H1 (cell line): ENCODE measurements at regions not wholly inside any gene's neighbourhood (a gene's known extent, or its start where the extent isn't known, plus 50 kb on each side); places are given as distances from the start of the nearest gene placed in this dataset.

Source experiments
- CTCF ChIA-PET: fragments of 300-600 bp; sonication (Branson Sonifier 250); formaldehyde crosslinking; loops from one replicate; lab custom pipeline; 2021; ENCODE audit not compliant: partially characterized antibody; lab: Charles Lee
- POLR2A ChIA-PET: fragments of 300-600 bp; sonication (Branson Sonifier 250); formaldehyde crosslinking; loops from one replicate; lab custom pipeline; 2021; ENCODE audit warnings: inconsistent platforms; ENCODE audit not compliant: partially characterized antibody; lab: Charles Lee
- DNase-seq, 2 experiments: peaks; one replicate each; pipeline versions ENCODE4 v3.0.0 to v3.0.0-alpha.2; 2010 to 2022; ENCODE audit warnings: low spot score in 2 of 2, low read depth in 1 of 2, mixed read lengths in 1 of 2
- FAIRE-seq: peaks from 2 replicates; lab custom pipeline; 2011; peaks lifted over from hg19 to GRCh38; lab: Jason Lieb, UNC
- H2AFZ ChIP-seq: 2 replicates; pipeline ENCODE4 v1.8.1; 2012; ENCODE audit warnings: low read length, inconsistent platforms
- H2AK5ac ChIP-seq: 2 replicates; pipeline ENCODE4 v1.6.1; 2013; ENCODE audit warnings: low read depth, low read length
- H2BK120ac ChIP-seq: replicated peaks from 2 replicates; pipeline ENCODE3; 2013; ENCODE audit warnings: low read depth, low read length, inconsistent platforms
- H2BK12ac ChIP-seq: 2 replicates; pipeline ENCODE4 v1.6.1; 2013; ENCODE audit warnings: low read depth, low read length
- H2BK15ac ChIP-seq: 2 replicates; pipeline ENCODE4 v1.6.1; 2013; ENCODE audit warnings: low read length
- H2BK20ac ChIP-seq: 2 replicates; pipeline ENCODE4 v1.6.1; 2013; ENCODE audit warnings: low read length
- H2BK5ac ChIP-seq: 2 replicates; pipeline ENCODE4 v1.6.1; 2013; ENCODE audit warnings: low read depth, low read length
- H3K14ac ChIP-seq: 2 replicates; pipeline ENCODE4 v1.6.1; 2013; ENCODE audit warnings: inconsistent platforms; ENCODE audit not compliant: insufficient read length
- H3K18ac ChIP-seq: 2 replicates; pipeline ENCODE4 v1.6.1; 2013; ENCODE audit warnings: low read length; ENCODE audit errors: extremely low read depth
- H3K23ac ChIP-seq: 2 replicates; pipeline ENCODE4 v1.6.1; 2013; ENCODE audit warnings: inconsistent platforms; ENCODE audit not compliant: insufficient read length
- H3K23me2 ChIP-seq: 2 replicates; pipeline ENCODE4 v1.6.1; 2013; ENCODE audit warnings: low read depth, low read length
- H3K27ac ChIP-seq: 2 replicates; pipeline ENCODE4 v1.6.1; 2011; ENCODE audit warnings: low read depth, low read length, inconsistent platforms
- H3K27me3 ChIP-seq, 4 experiments: replicated peaks in 1 of 4; 1 replicate in 1 of 4; 2 replicates in 3 of 4; pipeline versions ENCODE4 v1.6.1 to v1.8.1; 2011 to 2013; ENCODE audit warnings: low read length in 3 of 4, mild to moderate bottlenecking in 3 of 4, inconsistent platforms in 2 of 4, mixed read lengths in 2 of 4, moderate library complexity in 1 of 4; ENCODE audit not compliant: control insufficient read depth in 3 of 4, insufficient read depth in 3 of 4; ENCODE audit errors: extremely low read depth in 1 of 4
- H3K36me3 ChIP-seq, 4 experiments: 2 replicates each; pipeline versions ENCODE4 v1.6.1 to v1.8.1; 2011 to 2013; ENCODE audit warnings: mild to moderate bottlenecking in 4 of 4, low read length in 3 of 4, moderate library complexity in 2 of 4, control low read depth in 1 of 4, inconsistent platforms in 1 of 4; ENCODE audit not compliant: insufficient read depth in 4 of 4, control insufficient read depth in 2 of 4
- H3K4ac ChIP-seq: replicated peaks from 2 replicates; pipeline ENCODE3; 2013; ENCODE audit warnings: low read length, low read depth, mixed read lengths, inconsistent platforms; ENCODE audit not compliant: insufficient read length
- H3K4me1 ChIP-seq, 4 experiments: replicated peaks in 1 of 4; 1 replicate in 1 of 4; 2 replicates in 3 of 4; pipeline versions ENCODE4 v1.6.1 to v1.8.1; 2011 to 2013; ENCODE audit warnings: low read length in 3 of 4, inconsistent platforms in 2 of 4, mixed read lengths in 1 of 4; ENCODE audit not compliant: insufficient read depth in 4 of 4, control insufficient read depth in 3 of 4
- H3K4me2 ChIP-seq, 2 experiments: 2 replicates each; pipeline versions ENCODE4 v1.6.1 to v1.8.1; 2011 to 2013; ENCODE audit warnings: low read depth in 2 of 2, low read length in 2 of 2, control low read depth in 1 of 2, inconsistent platforms in 1 of 2, mild to moderate bottlenecking in 1 of 2; ENCODE audit not compliant: insufficient read depth in 1 of 2
- H3K4me3 ChIP-seq, 4 experiments: fragments of 200-600, 300-600 bp in 1 of 4; sonication (generic), shearing (Covaris generic), sonication (Bioruptor Twin) in 1 of 4; 2 replicates each; pipeline versions ENCODE4 v1.5.1 to v1.8.1; 2011 to 2016; ENCODE audit warnings: low read length in 4 of 4, low read depth in 3 of 4, control low read depth in 2 of 4, inconsistent platforms in 2 of 4, mild to moderate bottlenecking in 2 of 4, mixed read lengths in 1 of 4, moderate library complexity in 1 of 4; ENCODE audit not compliant: insufficient read depth in 2 of 4; ENCODE audit errors: extremely low read depth in 1 of 4
- H3K56ac ChIP-seq: replicated peaks from 2 replicates; pipeline ENCODE3; 2013; ENCODE audit warnings: low read depth, mild to moderate bottlenecking, mixed read lengths, low read length, inconsistent platforms; ENCODE audit not compliant: insufficient read length
- H3K79me1 ChIP-seq: 2 replicates; pipeline ENCODE4 v1.6.1; 2013; ENCODE audit warnings: low read depth, low read length, control low read depth
- H3K79me2 ChIP-seq, 2 experiments: 2 replicates each; pipeline versions ENCODE4 v1.6.1 to v1.8.1; 2012 to 2013; ENCODE audit warnings: low read length in 2 of 2, mild to moderate bottlenecking in 2 of 2, inconsistent platforms in 1 of 2; ENCODE audit not compliant: insufficient read depth in 2 of 2, control insufficient read depth in 1 of 2
- H3K9ac ChIP-seq, 4 experiments: replicated peaks in 1 of 4; 1 replicate in 1 of 4; 2 replicates in 3 of 4; pipeline versions ENCODE4 v1.6.1 to v1.8.1; 2011 to 2013; ENCODE audit warnings: low read depth in 3 of 4, low read length in 3 of 4, control low read depth in 2 of 4, mild to moderate bottlenecking in 2 of 4, moderate library complexity in 2 of 4, inconsistent platforms in 1 of 4; ENCODE audit errors: extremely low read depth in 1 of 4
- H3K9me3 ChIP-seq, 2 experiments: 2 replicates each; pipeline versions ENCODE4 v1.6.1 to v1.8.1; 2012 to 2013; ENCODE audit warnings: mild to moderate bottlenecking in 2 of 2, moderate library complexity in 2 of 2, control low read depth in 1 of 2, inconsistent platforms in 1 of 2, low read depth in 1 of 2, low read length in 1 of 2, mixed read lengths in 1 of 2; ENCODE audit not compliant: insufficient read depth in 2 of 2
- H4K20me1 ChIP-seq, 2 experiments: replicated peaks in 1 of 2; 2 replicates each; pipeline versions ENCODE3 to v1.8.1; 2011 to 2013; ENCODE audit warnings: inconsistent platforms in 2 of 2, low read length in 2 of 2, mild to moderate bottlenecking in 1 of 2; ENCODE audit not compliant: insufficient read depth in 2 of 2, control insufficient read depth in 1 of 2
- H4K5ac ChIP-seq: 2 replicates; pipeline ENCODE4 v1.6.1; 2013; ENCODE audit warnings: low read length, low read depth, mixed read lengths, inconsistent platforms; ENCODE audit not compliant: insufficient read length
- H4K8ac ChIP-seq: 2 replicates; pipeline ENCODE4 v1.8.0; 2013; ENCODE audit warnings: mild to moderate bottlenecking, moderate library complexity, low read length, inconsistent platforms; ENCODE audit not compliant: insufficient read depth; ENCODE audit errors: extremely low read depth
- H4K91ac ChIP-seq: replicated peaks from 2 replicates; pipeline ENCODE3; 2013; ENCODE audit warnings: low read length, mixed read lengths, inconsistent platforms; ENCODE audit not compliant: insufficient read length
- ASH2L ChIP-seq: fragments of 200-600, 300-600 bp; sonication (generic); IDR thresholded peaks from one replicate; pipeline ENCODE4 v1.7.1; 2017; ENCODE audit warnings: low read length
- CEBPB ChIP-seq: IDR thresholded peaks from 2 replicates; pipeline ENCODE4 v1.6.1; 2012; ENCODE audit warnings: low read depth, low read length
- CHD2 ChIP-seq: IDR thresholded peaks from 2 replicates; pipeline ENCODE4 v1.6.1; 2012; ENCODE audit warnings: low read length, improper control_type of control experiment
- CTBP2 ChIP-seq: IDR thresholded peaks from 2 replicates; pipeline ENCODE4 v1.7.0; 2011; ENCODE audit warnings: borderline replicate concordance, mild to moderate bottlenecking, moderate library complexity, mixed read lengths, low read length; ENCODE audit not compliant: insufficient read depth, insufficient read length
- NANOG ChIP-seq: IDR thresholded peaks from 2 replicates; pipeline ENCODE4 v1.6.1; 2011; ENCODE audit warnings: low read length, low read depth, mild to moderate bottlenecking, inconsistent platforms; ENCODE audit not compliant: insufficient read depth, poor library complexity, severe bottlenecking
- RAD21 ChIP-seq, 2 experiments: IDR thresholded peaks in 1 of 2; conservative IDR thresholded peaks in 1 of 2; 2 replicates each; pipeline ENCODE4 v1.6.1; 2011; ENCODE audit warnings: low read depth in 2 of 2, low read length in 2 of 2, improper control_type of control experiment in 1 of 2, inconsistent platforms in 1 of 2, mild to moderate bottlenecking in 1 of 2, moderate library complexity in 1 of 2
- SIRT6 ChIP-seq: IDR thresholded peaks from one replicate; pipeline ENCODE4 v1.7.1; 2012; ENCODE audit warnings: low read length, inconsistent platforms
- SRF ChIP-seq: IDR thresholded peaks from 2 replicates; pipeline ENCODE4 v1.6.1; 2011; ENCODE audit warnings: mild to moderate bottlenecking, low read depth, low read length, moderate library complexity
- SUZ12 ChIP-seq: fragments of 200-600 bp; sonication (generic); IDR thresholded peaks from 2 replicates; pipeline ENCODE4 v1.6.1; 2012; ENCODE audit warnings: mild to moderate bottlenecking, inconsistent platforms, low read length, moderate library complexity, mixed read lengths
- WGBS, 2 experiments: shearing (Covaris generic) in 1 of 2; methylation state at CpG; one replicate each; pipeline versions ENCODE4 v1.1.6 to v1.1.7; 2013 to 2015; ENCODE audit warnings: low lambda C conversion rate in 2 of 2, mixed read lengths in 2 of 2, inconsistent platforms in 1 of 2, low coverage in 1 of 2, missing lambda C conversion rate in 1 of 2; ENCODE audit not compliant: insufficient replicate concordance in 2 of 2, insufficient coverage in 1 of 2, insufficient read length in 1 of 2; ENCODE audit errors: extremely low coverage in 1 of 2, missing lambda C conversion rate in 1 of 2; 5-methylcytosine and 5-hydroxymethylcytosine counted together

DNA sequence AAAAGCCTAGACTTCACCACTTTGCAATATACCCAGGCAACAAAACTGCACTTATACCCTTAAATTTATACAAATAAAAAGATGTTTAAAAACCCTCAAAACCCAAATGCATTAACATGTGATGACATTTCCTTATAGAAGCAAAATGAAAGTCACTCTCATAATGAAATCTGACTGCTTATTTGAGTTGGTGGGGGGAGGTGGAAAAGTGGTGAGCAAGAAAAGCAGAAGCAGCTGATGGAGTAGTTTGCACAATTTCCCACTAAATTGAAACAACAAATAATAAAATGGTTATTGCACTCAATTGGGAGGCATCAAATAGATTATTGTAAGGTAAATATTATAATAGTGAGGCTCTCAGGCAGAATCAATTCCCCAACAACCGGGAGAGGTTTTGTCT is 54.0 kb upstream of the GADL1 start:
- Histone ChIP-seq H3K23ac (no peak overlapping the region), H3K4me1 (no peaks in the 10 kb centered on the region; a peak in 1 of 7 replicates), H3K23me2 (no peaks in the 10 kb centered on the region), H3K79me2 (no peaks in the 10 kb centered on the region), H4K5ac (no peak overlapping the region), H2BK12ac (no peak overlapping the region), H2BK5ac (no peak overlapping the region), H4K8ac (no peak overlapping the region), H3K14ac (no peak overlapping the region), H2AK5ac (no peak overlapping the region), H3K27ac (no peak overlapping the region), H4K91ac (no peak overlapping the region), H3K9ac (no peak overlapping the region), H3K18ac (no peak overlapping the region), H2AFZ (0 out of 2 replicates have a peak overlapping the region, but pooled peaks have one; percentile 8), H3K4me2 (no peak overlapping the region), H2BK120ac (no peak overlapping the region), H3K9me3 (no peaks in the 10 kb centered on the region), H3K27me3 (no peaks in the 10 kb centered on the region), H3K79me1 (no peaks in the 10 kb centered on the region), H4K20me1 (no peaks in the 10 kb centered on the region), H2BK15ac (no peak overlapping the region), H2BK20ac (no peak overlapping the region), H3K36me3 (no peaks in the 10 kb centered on the region), H3K4ac (no peak overlapping the region), H3K4me3 (no peak overlapping the region), H3K56ac (no peak overlapping the region)
- POLR2A ChIA-PET, result no interaction called here
- 80% methylated on average over 1 of the region's 1 CpG; no CpG with 5 or more reads in 1 of the 2 experiments for WGBS, 2 experiments
- CTCF ChIA-PET, result no interaction called here
- DNase-seq (no peak), FAIRE-seq (no peak)
- TF ChIP-seq SRF, result no peak
- no peak for TF ChIP-seq RAD21 (IDR thresholded peaks at IDR 0.05 in 1 of 2, conservative IDR thresholded peaks at IDR 0.05 in 1 of 2; ENCODE audit: low read depth in 2 of 2, low read length in 2 of 2)
- TF ChIP-seq CHD2, result no peak
- TF ChIP-seq CTBP2, result no peak
- no peak for TF ChIP-seq ASH2L
- TF ChIP-seq NANOG, result no peak
- TF ChIP-seq SUZ12, result no peak
- no peak for TF ChIP-seq CEBPB
- no peak for TF ChIP-seq SIRT6
